H1 (cell line): ENCODE measurements at regions not wholly inside any gene's neighbourhood (a gene's known extent, or its start where the extent isn't known, plus 50 kb on each side); places are given as distances from the start of the nearest gene placed in this dataset.

Experiments used
- CEBPB ChIP-seq: IDR thresholded peaks from 2 replicates; pipeline ENCODE4 v1.6.1; 2012; ENCODE audit warnings: low read depth, low read length
- CHD1 ChIP-seq: IDR thresholded peaks from 2 replicates; pipeline ENCODE4 v1.6.1; 2012; ENCODE audit warnings: low read depth, low read length, improper control_type of control experiment
- CHD7 ChIP-seq: fragments of 300-600 bp; sonication (generic); IDR thresholded peaks from 2 replicates; pipeline ENCODE4 v1.7.1; 2012; ENCODE audit warnings: low read length, moderate library complexity, mild to moderate bottlenecking, inconsistent platforms; ENCODE audit not compliant: insufficient replicate concordance
- KDM4A ChIP-seq: IDR thresholded peaks from one replicate; pipeline ENCODE4 v1.7.1; 2012; ENCODE audit warnings: low read depth, mild to moderate bottlenecking, moderate library complexity, low read length, inconsistent platforms; ENCODE audit not compliant: severe bottlenecking
- RXRA ChIP-seq: IDR thresholded peaks from 2 replicates; pipeline ENCODE4 v1.6.1; 2011; ENCODE audit warnings: low read depth, mild to moderate bottlenecking, low read length, moderate library complexity; ENCODE audit not compliant: insufficient read depth

GRCh38 chr2:150378686-150379085 is 108.8 kb downstream of the RND3 start (continued):
- TF ChIP-seq CHD7 (no peak), RXRA (no peak), CEBPB (no peak), CHD1 (no peak), KDM4A (no peak)
- TF ChIP-seq, all 59 proteins: peak for 0
